ENCODE measurements at regions not wholly inside any gene's neighbourhood (a gene's known extent, or its start where the extent isn't known, plus 50 kb on each side); places are given as distances from the start of the nearest gene placed in this dataset.

DNA sequence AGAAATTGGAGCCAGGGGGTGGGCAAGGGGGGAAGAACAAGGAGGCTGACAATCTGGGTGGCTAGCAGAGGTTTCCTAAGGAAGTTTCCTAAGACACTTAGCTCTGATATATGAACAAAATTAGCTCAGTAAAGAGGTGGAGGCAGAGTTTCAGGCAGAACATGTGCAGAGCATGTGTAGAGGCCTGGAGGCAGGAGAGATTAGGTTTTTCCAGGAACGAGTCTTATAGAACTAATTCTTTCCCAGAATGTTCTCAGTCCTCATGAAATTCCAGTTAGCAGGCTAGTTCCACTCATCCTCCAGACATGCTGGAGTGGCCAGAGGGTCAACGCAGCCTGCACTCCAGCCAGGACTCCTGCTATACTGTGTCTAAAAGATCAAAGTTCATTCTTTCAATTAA, 184.7 kb downstream of the LACC1 start:
- Histone ChIP-seq H3F3A (ENCODE audit: low read depth) (no peaks in the 10 kb centered on the region), H3K27me3 (ENCODE audit: insufficient read depth, low read length, poor library complexity, severe bottlenecking) (no peaks in the 10 kb centered on the region), H3K36me3 (ENCODE audit: insufficient read depth, low read length) (no peaks in the 10 kb centered on the region), H3K9me3 (ENCODE audit: insufficient read depth, low read depth, low read length) (no peaks in the 10 kb centered on the region), H3K4me2 (ENCODE audit: low read depth, low read length, poor library complexity, severe bottlenecking) (no peak overlapping the region), H3K79me2 (ENCODE audit: insufficient read depth, low read length) (no peaks in the 10 kb centered on the region), H3K4me3 (ENCODE audit: low read length, poor library complexity, severe bottlenecking) (no peak overlapping the region), H3K4me1 (ENCODE audit: insufficient read depth, low read length, poor library complexity, severe bottlenecking) (peaks cover 4% of the 10 kb centered on the region), H4K20me1 (ENCODE audit: insufficient read depth, low read length, poor library complexity, severe bottlenecking) (no peaks in the 10 kb centered on the region), H3K9ac (ENCODE audit: low read depth, low read length, poor library complexity, severe bottlenecking) (no peak overlapping the region), H2AFZ (ENCODE audit: low read length) (no peak overlapping the region), H3K9me2 (replicated peaks; ENCODE audit: low read depth, low read length) (no peaks in the 10 kb centered on the region)
- TF ChIP-seq EZH2phosphoT487 (IDR thresholded peaks at IDR 0.05; ENCODE audit: borderline replicate concordance) = no peak

DNA sequence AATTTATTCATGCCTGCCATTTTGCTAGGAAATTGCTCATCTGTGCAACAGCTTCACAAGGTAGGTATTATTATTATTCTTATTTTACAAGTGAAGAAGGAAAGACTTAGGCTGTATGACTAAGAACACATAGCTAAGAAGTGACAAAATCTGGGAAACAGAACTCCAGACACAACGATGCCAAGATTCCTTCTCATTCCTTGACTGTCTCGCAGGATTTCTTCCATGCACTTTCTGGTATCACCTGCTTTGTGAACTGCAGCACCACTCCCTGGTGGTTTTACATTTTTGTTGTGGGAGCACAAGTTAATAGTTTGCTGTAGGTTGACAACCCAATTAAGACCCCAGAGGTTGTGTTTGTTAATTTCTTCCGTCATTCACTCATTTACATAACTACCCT, 188.5 kb downstream of the LACC1 start:
- H2AFZ ChIP-seq (ENCODE audit: low read length) = no peak overlapping the region
- no peaks in the 10 kb centered on the region for H3F3A ChIP-seq (ENCODE audit: low read depth)
- no peak overlapping the region for H3K4me3 ChIP-seq (ENCODE audit: low read length, poor library complexity, severe bottlenecking)
- no peaks in the 10 kb centered on the region for H3K36me3 ChIP-seq (ENCODE audit: insufficient read depth, low read length)
- no peaks in the 10 kb centered on the region for H3K9me2 ChIP-seq (replicated peaks; ENCODE audit: low read depth, low read length)
- TF ChIP-seq, protein P1, sequence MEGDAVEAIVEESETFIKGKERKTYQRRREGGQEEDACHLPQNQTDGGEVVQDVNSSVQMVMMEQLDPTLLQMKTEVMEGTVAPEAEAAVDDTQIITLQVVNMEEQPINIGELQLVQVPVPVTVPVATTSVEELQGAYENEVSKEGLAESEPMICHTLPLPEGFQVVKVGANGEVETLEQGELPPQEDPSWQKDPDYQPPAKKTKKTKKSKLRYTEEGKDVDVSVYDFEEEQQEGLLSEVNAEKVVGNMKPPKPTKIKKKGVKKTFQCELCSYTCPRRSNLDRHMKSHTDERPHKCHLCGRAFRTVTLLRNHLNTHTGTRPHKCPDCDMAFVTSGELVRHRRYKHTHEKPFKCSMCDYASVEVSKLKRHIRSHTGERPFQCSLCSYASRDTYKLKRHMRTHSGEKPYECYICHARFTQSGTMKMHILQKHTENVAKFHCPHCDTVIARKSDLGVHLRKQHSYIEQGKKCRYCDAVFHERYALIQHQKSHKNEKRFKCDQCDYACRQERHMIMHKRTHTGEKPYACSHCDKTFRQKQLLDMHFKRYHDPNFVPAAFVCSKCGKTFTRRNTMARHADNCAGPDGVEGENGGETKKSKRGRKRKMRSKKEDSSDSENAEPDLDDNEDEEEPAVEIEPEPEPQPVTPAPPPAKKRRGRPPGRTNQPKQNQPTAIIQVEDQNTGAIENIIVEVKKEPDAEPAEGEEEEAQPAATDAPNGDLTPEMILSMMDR (conservative IDR thresholded peaks at IDR 0.05; ENCODE audit: low read length) = no peak
- no peak for TF ChIP-seq EZH2phosphoT487 (IDR thresholded peaks at IDR 0.05; ENCODE audit: borderline replicate concordance)
- no peaks in the 10 kb centered on the region for H4K20me1 ChIP-seq (ENCODE audit: insufficient read depth, low read length, poor library complexity, severe bottlenecking)
- H3K79me2 ChIP-seq (ENCODE audit: insufficient read depth, low read length) = no peaks in the 10 kb centered on the region
- no peak overlapping the region for H3K4me2 ChIP-seq (ENCODE audit: low read depth, low read length, poor library complexity, severe bottlenecking)
- no peaks in the 10 kb centered on the region for H3K27me3 ChIP-seq (ENCODE audit: insufficient read depth, low read length, poor library complexity, severe bottlenecking)
- H3K9ac ChIP-seq (ENCODE audit: low read depth, low read length, poor library complexity, severe bottlenecking) = no peak overlapping the region
- H3K4me1 ChIP-seq (ENCODE audit: insufficient read depth, low read length, poor library complexity, severe bottlenecking) = peaks cover 4% of the 10 kb centered on the region
- peaks cover 4% of the 10 kb centered on the region; the same call in 1 of the 2 replicates for H3K9me3 ChIP-seq (ENCODE audit: insufficient read depth, low read depth, low read length)

DNA sequence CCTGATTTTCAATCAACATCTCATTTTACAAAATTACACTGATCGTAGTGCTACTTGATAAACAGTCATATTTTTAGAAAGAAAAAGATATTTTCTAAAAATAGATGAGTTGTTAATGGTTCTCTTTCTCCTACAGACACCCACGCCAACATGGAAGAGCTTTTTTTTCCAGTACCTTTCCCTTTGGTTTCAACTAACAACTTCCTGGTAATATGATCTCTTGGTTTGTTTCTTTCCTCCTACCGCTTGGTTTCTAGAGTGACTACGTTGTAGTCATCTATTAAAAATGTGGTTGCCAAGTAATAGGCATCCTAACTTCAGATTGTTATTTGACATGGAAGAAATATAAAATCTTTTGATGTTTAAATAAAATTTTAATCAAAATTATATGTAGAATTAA, 189.0 kb downstream of the LACC1 start:
- H4K20me1 ChIP-seq (ENCODE audit: insufficient read depth, low read length, poor library complexity, severe bottlenecking) = no peaks in the 10 kb centered on the region
- H2AFZ ChIP-seq (ENCODE audit: low read length) = no peak overlapping the region
- no peaks in the 10 kb centered on the region for H3K36me3 ChIP-seq (ENCODE audit: insufficient read depth, low read length)
- peaks cover 4% of the 10 kb centered on the region; the same call in 1 of the 2 replicates for H3K9me3 ChIP-seq (ENCODE audit: insufficient read depth, low read depth, low read length)
- H3K9me2 ChIP-seq (replicated peaks; ENCODE audit: low read depth, low read length) = no peaks in the 10 kb centered on the region
- no peaks in the 10 kb centered on the region for H3K79me2 ChIP-seq (ENCODE audit: insufficient read depth, low read length)
- no peaks in the 10 kb centered on the region for H3F3A ChIP-seq (ENCODE audit: low read depth)
- H3K4me1 ChIP-seq (ENCODE audit: insufficient read depth, low read length, poor library complexity, severe bottlenecking) = peaks cover 4% of the 10 kb centered on the region
- H3K4me2 ChIP-seq (ENCODE audit: low read depth, low read length, poor library complexity, severe bottlenecking) = no peak overlapping the region
- H3K4me3 ChIP-seq (ENCODE audit: low read length, poor library complexity, severe bottlenecking) = no peak overlapping the region
- no peaks in the 10 kb centered on the region for H3K27me3 ChIP-seq (ENCODE audit: insufficient read depth, low read length, poor library complexity, severe bottlenecking)
- TF ChIP-seq, protein P1 (conservative IDR thresholded peaks at IDR 0.05; ENCODE audit: low read length) = no peak
- TF ChIP-seq EZH2phosphoT487 (IDR thresholded peaks at IDR 0.05; ENCODE audit: borderline replicate concordance) = no peak
- H3K9ac ChIP-seq (ENCODE audit: low read depth, low read length, poor library complexity, severe bottlenecking) = no peak overlapping the region

DNA sequence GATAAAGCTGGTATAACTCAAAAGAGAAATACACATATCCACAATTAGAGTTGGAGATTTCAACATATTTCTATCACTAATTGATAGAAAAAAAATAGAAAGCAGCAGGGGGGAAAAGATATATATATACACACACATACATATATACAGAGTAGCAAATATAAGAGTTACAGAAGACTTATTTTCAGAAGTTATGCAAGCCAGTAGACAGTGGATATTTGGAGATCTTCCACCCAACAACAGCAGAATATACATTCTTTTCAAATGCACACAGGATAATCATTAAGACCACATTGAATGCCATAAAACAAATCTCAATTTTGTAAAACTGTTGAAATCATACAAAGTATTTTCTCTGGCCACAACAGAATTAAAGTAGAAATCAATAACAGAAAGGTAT, 192.8 kb downstream of the LACC1 start:
- Histone ChIP-seq H3K4me3 (ENCODE audit: low read length, poor library complexity, severe bottlenecking) (no peak overlapping the region), H4K20me1 (ENCODE audit: insufficient read depth, low read length, poor library complexity, severe bottlenecking) (no peaks in the 10 kb centered on the region), H3K4me1 (ENCODE audit: insufficient read depth, low read length, poor library complexity, severe bottlenecking) (peaks cover 4% of the 10 kb centered on the region), H3K36me3 (ENCODE audit: insufficient read depth, low read length) (no peaks in the 10 kb centered on the region), H3K9me2 (replicated peaks; ENCODE audit: low read depth, low read length) (no peaks in the 10 kb centered on the region), H3K27me3 (ENCODE audit: insufficient read depth, low read length, poor library complexity, severe bottlenecking) (no peaks in the 10 kb centered on the region), H3K4me2 (ENCODE audit: low read depth, low read length, poor library complexity, severe bottlenecking) (no peak overlapping the region), H2AFZ (ENCODE audit: low read length) (no peak overlapping the region), H3K9me3 (ENCODE audit: insufficient read depth, low read depth, low read length) (peaks cover 4% of the 10 kb centered on the region; the same call in 1 of the 2 replicates), H3K9ac (ENCODE audit: low read depth, low read length, poor library complexity, severe bottlenecking) (no peak overlapping the region), H3F3A (ENCODE audit: low read depth) (no peaks in the 10 kb centered on the region), H3K79me2 (ENCODE audit: insufficient read depth, low read length) (no peaks in the 10 kb centered on the region)
- no peak for TF ChIP-seq EZH2phosphoT487 (IDR thresholded peaks at IDR 0.05; ENCODE audit: borderline replicate concordance)
- TF ChIP-seq, protein P1 (conservative IDR thresholded peaks at IDR 0.05; ENCODE audit: low read length) = no peak
